ENCODE measurements at regions not wholly inside any gene's neighbourhood (a gene's known extent, or its start where the extent isn't known, plus 50 kb on each side); places are given as distances from the start of the nearest gene placed in this dataset.

DNA sequence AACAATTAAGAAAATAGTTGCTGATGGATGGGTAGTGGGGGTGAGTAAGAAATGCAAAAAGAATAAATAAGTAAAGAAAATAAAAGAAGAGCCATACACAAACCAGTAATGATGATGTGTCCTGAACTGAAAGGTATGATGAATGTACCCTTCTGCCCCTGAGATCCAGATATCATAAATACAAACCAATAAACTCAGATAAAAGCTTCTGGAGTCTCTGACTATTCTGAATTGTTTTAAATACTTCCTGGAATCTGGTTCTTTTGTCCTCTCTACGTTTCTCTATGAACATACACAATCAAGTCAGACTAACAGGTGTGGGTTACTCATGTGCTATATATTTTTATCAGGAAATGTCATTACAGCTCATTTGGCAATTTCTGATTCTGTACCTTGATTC is 153.4 kb downstream of the PPP1R2C start:
- no peak for DNase-seq (ENCODE audit: low read depth, low spot score)

- DNase-seq (ENCODE audit: low read depth, low spot score): no peak
Observed at GRCh38 chrX:42619068-42619467, 158.9 kb downstream of the PPP1R2C start.

- no peak for DNase-seq (ENCODE audit: low read depth, low spot score)
Observed at GRCh38 chrX:42616981-42617380, 161.0 kb downstream of the PPP1R2C start.

DNA sequence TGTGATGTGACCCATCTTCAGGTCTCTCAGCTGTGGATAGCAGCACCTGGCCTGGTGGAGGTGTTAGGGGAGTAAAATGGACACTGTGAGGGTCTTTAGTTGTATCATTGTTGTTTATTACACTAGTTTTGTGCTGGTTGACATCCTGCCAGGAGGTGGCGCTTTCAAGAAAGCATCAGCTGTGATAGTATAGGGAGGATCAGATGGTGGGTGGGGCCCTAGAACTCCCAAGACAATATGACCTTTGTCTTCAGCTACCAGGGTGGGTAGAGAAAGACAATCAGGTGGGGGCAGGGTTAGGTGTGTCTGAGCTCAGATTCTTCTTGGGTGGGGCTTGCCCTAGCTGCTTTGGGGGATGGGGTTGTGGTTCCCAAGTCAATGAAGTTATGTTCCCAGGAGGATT is 162.8 kb downstream of the PPP1R2C start:
- DNase-seq (ENCODE audit: low read depth, low spot score): no peak

GRCh38 chrX:42606591-42606990 is 171.4 kb downstream of the PPP1R2C start:
- no peak for DNase-seq (ENCODE audit: low read depth, low spot score)

GRCh38 chrX:42604302-42604701 is 173.7 kb downstream of the PPP1R2C start:
- DNase-seq (ENCODE audit: low read depth, low spot score): no peak

DNA sequence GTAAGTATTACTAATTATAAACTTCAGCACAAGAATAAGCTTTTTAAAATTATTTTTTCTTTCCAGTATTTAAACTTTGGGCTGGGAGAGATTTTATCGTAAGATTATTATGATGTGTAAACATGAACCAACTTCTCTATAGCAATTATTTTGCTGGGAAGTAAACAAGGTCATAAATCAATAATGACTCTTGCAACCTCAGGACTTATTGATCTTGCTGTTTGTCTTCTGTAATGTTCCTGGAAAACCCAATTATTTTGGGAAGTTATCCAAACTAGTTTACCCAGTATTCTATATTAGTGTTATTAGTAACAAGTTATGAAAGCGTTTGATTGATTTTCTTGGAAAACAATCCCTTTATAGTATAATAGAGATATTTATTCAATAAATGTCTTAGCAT is 174.9 kb downstream of the PPP1R2C start:
- DNase-seq (ENCODE audit: low read depth, low spot score): no peak

DNA sequence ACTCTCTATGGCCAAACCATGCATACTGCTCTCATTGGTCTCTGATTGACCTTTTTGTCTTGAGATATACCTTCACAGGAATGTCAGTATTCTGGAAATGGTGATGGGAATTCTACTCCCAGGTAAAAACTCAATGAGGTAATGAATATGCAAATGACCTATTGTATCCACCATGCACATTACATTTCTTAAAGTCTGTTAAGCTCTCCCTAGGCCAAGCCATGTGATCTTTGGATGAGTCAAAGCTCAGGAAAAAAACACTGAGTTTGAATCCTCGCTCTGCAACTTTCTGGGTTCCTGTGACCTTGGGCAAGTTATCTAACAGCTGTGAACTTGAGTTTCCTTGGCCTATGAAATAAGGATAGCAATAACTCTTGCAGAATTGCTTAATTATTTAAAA is 175.4 kb downstream of the PPP1R2C start:
- no peak for DNase-seq (ENCODE audit: low read depth, low spot score)

DNA sequence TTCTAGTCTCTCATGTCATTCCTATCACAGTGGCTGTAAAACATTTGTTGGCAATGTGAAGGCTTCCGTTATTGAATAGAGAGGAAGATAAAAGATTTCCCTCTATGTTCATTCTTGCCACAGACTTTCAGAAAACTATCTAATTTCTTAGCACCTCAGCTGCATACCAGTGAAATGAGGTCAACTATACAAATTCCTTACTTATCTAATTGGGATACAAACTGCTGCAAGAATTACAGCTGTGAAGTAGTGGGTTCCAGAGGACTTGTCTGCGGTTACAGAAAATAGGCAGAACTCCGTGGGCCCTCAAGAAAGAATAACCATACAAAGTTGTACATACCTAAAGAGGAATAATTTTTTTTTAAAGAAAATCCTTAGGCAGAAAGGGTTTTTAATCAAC is 175.8 kb downstream of the PPP1R2C start:
- no peak for DNase-seq (ENCODE audit: low read depth, low spot score)

DNA sequence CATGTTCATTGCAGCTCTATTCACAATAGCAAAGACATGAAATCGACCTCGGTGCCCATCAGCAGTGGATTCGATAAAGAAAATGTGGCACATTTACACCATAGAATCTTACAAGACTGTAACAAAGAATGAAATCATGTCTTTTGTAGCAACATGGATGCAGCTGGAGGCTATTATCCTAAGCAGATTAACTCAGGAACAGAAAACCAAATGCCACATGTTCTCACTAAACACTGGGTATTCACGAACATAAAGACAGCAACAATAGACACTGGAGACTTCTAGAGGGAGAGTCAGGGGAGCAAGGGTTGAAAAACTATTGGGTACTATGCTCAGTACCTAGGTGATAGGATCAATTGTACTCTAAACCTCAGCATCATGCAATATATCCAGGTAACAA is 180.5 kb downstream of the PPP1R2C start:
- DNase-seq (ENCODE audit: low read depth, low spot score): no peak

DNA sequence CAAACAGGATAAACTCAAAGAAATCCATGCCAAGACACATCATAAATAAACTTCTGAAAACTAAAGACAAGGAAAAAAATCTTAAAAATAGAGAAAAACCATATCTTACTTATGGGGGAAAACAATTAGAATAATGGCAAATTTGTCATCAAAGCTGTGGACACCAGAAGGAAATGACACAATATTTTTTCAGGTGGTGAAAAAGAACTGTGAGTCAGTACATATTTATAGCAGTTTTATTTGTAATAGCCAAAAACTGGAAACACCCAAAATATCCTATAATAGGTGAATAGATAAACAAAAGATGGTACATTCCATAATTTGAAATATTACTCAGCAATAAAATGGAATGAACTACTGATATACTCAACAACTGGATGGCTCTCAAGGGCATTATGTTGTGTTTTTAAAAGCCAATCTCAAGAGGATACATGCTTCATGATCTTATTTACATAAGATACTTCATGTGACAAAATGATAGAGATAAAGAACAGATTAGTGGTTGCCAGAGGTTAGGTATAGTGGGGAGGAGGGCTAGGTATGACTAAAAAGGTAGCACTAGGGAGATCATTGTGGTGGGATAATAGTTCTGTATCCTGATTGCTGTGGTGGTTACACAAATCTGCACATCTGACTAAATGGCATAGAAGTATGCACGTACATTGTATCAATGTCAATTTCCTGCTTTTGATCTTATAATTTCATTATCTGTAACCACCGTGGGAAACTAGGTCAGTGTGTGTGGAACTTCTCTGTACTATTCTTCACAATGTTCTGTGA is 191.9 kb downstream of the PPP1R2C start:
- DNase-seq (ENCODE audit: low read depth, low spot score): no peak

DNA sequence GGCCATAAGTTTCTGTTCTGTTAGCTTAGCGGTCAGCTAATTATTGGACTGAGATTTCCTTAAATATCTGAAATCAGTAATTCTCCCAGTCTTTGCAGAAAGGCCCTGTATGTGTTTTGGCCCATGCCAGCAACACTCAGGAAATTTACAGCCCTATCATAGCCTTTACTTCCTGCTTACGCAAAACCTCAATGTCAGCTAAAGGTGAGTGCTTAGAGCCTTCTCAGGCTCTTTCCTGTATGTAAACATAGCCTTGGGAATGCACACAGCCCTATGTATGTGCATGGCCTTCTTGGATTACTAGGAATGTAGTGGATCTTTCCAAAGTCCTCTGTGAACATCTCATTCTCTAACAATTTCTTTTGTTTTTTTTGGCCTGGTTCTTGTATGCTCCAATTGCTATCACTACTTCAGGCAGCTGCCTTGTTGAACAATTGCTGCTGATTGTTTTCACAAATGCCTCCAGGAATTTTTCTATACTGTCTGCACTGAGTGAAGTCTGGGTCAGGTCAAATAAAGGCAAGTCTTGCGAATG is 200.0 kb downstream of the PPP1R2C start:
- DNase-seq (ENCODE audit: low read depth, low spot score): no peak

DNA sequence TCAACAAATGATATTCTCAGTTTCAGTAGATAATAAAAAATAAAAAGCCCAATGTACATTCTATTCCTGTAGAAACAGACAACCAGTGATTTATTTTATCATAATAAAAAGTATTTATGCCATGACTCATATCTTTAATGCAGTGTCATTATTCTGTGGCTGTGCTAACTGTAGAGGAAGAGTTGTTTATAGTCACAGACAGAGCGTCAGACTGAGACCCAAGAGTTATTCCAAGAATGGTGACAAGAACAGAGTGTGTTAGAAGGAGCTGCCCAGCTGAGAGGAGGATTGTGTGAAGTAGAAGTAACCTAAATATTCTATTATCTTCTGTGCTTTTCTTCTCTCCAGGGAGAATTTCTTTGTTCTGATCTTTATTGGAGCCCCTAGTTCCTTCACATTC is 210.7 kb downstream of the PPP1R2C start:
- DNase-seq (ENCODE audit: low read depth, low spot score): no peak

GRCh38 chrX:42565739-42566138 is 212.2 kb downstream of the PPP1R2C start:
- no peak for DNase-seq (ENCODE audit: low read depth, low spot score)

DNA sequence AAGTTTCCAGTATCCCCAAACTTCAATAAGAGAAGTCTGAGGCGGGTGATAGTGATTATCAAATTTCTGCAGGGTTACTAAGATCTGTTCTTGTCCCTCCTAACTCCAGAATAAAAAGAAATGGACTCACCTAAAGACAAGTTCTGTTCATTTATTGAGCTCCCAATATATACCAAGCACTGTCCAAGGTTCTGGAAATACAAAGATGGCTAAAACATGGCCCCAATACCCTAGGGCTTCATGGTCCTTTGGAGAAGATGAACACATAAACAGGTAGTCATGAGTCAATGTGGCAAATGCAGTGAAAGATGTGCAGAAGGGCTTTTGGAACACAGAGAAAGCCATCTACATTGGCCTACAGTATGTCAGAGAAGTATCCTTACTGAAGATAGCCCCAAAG is 231.2 kb downstream of the PPP1R2C start:
- no peak for DNase-seq (ENCODE audit: low read depth, low spot score)

GRCh38 chrX:42544883-42545282 is 233.1 kb downstream of the PPP1R2C start:
- no peak for DNase-seq (ENCODE audit: low read depth, low spot score)

DNA sequence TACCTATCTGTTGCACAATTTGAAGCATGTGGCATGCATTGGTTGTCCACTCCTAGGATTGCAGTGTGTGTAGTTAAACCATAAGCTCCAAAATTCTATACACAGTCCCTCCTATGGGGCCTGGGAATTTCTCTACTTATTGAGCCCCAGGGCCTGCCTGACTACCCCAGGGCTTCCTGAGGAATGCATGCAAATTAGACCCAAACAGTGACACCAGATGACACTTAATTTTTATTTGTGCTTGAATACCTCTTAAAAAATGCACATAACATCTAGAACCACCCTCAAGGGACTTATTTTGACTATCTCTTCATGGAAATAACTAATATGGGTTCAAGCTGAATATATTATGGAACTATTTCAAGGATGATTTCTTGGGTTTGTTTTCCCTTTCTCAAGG is 236.4 kb downstream of the PPP1R2C start:
- DNase-seq (ENCODE audit: low read depth, low spot score): no peak

- no peak for DNase-seq (ENCODE audit: low read depth, low spot score)
Observed at GRCh38 chrX:42540146-42540545, 237.8 kb downstream of the PPP1R2C start.

DNA sequence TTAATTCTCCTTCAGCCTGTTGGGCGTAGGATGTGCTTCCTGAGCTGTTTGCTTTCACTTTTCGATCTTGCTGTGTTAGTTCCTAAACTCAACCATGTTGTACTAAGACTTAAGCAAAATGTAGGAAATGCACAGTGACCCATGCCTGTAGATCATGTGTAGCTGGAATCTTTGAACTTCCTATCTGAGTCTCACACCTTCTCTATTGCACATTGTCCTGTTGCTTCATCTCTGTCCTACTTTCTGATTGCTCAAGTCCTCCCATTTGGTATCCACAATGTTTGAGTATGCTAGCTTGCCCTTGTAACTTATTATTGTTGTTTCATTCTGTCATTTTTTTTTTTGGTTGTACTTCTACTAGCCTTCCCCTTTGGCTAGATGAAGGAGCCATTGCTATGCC is 239.6 kb downstream of the PPP1R2C start:
- no peak for DNase-seq (ENCODE audit: low read depth, low spot score)

- no peak for DNase-seq (ENCODE audit: low read depth, low spot score)
Observed at GRCh38 chrX:42536286-42536685, 241.7 kb downstream of the PPP1R2C start.

DNA sequence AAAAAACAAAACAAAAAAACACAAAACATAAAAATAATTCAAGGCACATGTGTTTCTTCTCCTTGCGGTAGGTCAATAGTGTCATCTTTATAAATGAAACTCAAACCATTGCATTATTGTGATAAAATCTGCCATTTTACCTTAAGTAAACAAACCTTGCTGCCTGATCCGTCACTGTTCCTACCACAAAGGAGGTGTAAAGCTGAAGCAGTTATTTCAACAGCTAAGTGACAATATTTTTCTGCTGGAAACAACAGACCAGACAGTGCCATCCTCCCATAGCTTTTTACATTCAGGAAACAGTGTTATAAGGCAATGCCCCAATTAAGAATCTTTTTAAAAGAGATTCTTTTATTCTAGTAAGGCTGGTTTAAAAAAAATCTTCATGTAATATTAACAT is 242.7 kb downstream of the PPP1R2C start:
- no peak for DNase-seq (ENCODE audit: low read depth, low spot score)

- no peak for DNase-seq (ENCODE audit: low read depth, low spot score)
Observed at GRCh38 chrX:42533761-42534160, 244.2 kb downstream of the PPP1R2C start.

GRCh38 chrX:42531441-42531840 is 246.5 kb downstream of the PPP1R2C start:
- no peak for DNase-seq (ENCODE audit: low read depth, low spot score)

DNA sequence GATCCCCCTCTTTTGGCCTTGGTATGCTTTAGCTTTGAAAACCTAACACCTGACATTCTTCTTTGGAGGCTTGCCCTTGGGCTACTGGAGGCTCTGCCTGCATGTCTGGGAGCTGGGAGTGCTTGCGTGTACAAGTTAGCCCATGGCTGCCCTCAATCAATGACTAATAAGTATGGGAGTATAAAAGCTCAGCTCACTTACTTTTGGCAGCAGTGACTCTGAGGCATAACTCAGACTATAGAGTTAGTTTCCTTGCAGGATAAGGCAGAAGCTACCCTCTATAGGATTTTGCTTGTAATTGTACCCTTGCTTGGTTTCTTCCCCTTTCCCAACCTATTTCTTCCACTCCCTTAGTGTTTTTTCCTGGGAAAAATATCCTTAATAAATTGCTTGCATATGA is 247.9 kb downstream of the PPP1R2C start:
- no peak for DNase-seq (ENCODE audit: low read depth, low spot score)
